ENCODE measurements at regions not wholly inside any gene's neighbourhood (a gene's known extent, or its start where the extent isn't known, plus 50 kb on each side); places are given as distances from the start of the nearest gene placed in this dataset.
"Not testable (repeated sequence)": the region's sequence is repeated elsewhere in the genome, so short reads cannot be mapped to it uniquely, and the experiment has no call there.

GRCh38 chr10:100664316-100665149 is 80.8 kb upstream of the PAX2 start:
- no peak overlapping the region for H3K27ac Mint-ChIP-seq
- peaks cover 2% of the 10 kb centered on the region for H3K36me3 Mint-ChIP-seq

DNA sequence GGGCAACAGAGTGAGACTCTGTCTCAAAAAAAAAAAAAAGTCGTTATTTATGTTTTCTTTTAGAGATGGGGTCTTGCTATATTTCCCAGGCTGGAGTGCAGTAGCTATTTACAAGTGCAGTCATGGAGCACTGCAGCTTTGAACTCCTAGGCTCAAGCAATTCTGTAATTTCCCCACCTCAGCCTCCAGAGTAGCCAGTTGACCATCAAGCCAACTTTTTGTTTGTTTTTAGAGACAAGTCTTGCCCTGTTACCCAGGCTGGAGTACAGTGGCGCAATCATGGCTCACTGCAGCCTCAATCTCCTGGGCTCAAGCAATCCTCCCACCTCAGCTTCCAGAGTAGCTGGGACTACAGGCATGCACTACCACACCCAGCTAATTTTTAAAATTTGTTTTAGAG is 78.7 kb upstream of the PAX2 start:
- not testable (repeated sequence) for H3K27ac Mint-ChIP-seq, H3K9me3 Mint-ChIP-seq, H3K36me3 Mint-ChIP-seq, H3K4me1 Mint-ChIP-seq, H3K4me3 Mint-ChIP-seq
- H3K27me3 Mint-ChIP-seq: peaks cover 55% of the 10 kb centered on the region

More at GRCh38 chr10:100664316-100665149, 80.8 kb upstream of the PAX2 start:
- H3K27me3 Mint-ChIP-seq: peaks cover 52% of the 10 kb centered on the region
- no peak overlapping the region for H3K4me3 Mint-ChIP-seq
- no peaks in the 10 kb centered on the region for H3K9me3 Mint-ChIP-seq
- peaks cover 0 to 2% (median 0%) of the 10 kb centered on the region in 3 donors for H3K4me1 Mint-ChIP-seq

- peaks cover 55% of the 10 kb centered on the region for H3K27me3 Mint-ChIP-seq
- H3K4me1 Mint-ChIP-seq: peaks cover 0 to 6% (median 2%) of the 10 kb centered on the region in 3 donors
- H3K4me3 Mint-ChIP-seq: no peak overlapping the region
- no peak overlapping the region for H3K27ac Mint-ChIP-seq
- no peaks in the 10 kb centered on the region for H3K36me3 Mint-ChIP-seq
- no peaks in the 10 kb centered on the region for H3K9me3 Mint-ChIP-seq
Observed at GRCh38 chr10:100669616-100670015, 75.8 kb upstream of the PAX2 start.

- Mint-ChIP-seq H3K4me1 (peaks cover 0 to 6% (median 2%) of the 10 kb centered on the region in 3 donors), H3K27me3 (peaks cover 53% of the 10 kb centered on the region), H3K9me3 (no peaks in the 10 kb centered on the region), H3K27ac (no peak overlapping the region), H3K4me3 (peak overlapping the region in 2 of 4 donors; percentile 1 to 66), H3K36me3 (no peaks in the 10 kb centered on the region)
Observed at GRCh38 chr10:100670368-100670767, 75.0 kb upstream of the PAX2 start.

- H3K9me3 Mint-ChIP-seq: no peaks in the 10 kb centered on the region
- peaks cover 0 to 6% (median 2%) of the 10 kb centered on the region in 3 donors for H3K4me1 Mint-ChIP-seq
- H3K36me3 Mint-ChIP-seq: no peaks in the 10 kb centered on the region
- H3K4me3 Mint-ChIP-seq: peak overlapping the region in 2 of 4 donors; percentile 1 to 74
- H3K27ac Mint-ChIP-seq: no peak overlapping the region
- peaks cover 54% of the 10 kb centered on the region for H3K27me3 Mint-ChIP-seq
Observed at GRCh38 chr10:100670828-100671479, 74.4 kb upstream of the PAX2 start.

GRCh38 chr10:100672199-100672598 is 73.2 kb upstream of the PAX2 start:
- H3K27ac Mint-ChIP-seq: peak overlapping the region in 1 of 3 donors; percentile 32
- H3K36me3 Mint-ChIP-seq: no peaks in the 10 kb centered on the region
- H3K27me3 Mint-ChIP-seq: peaks cover 53% of the 10 kb centered on the region
- no peaks in the 10 kb centered on the region for H3K9me3 Mint-ChIP-seq
- H3K4me1 Mint-ChIP-seq: peaks cover 0 to 6% (median 2%) of the 10 kb centered on the region in 3 donors
- no peak overlapping the region for H3K4me3 Mint-ChIP-seq

GRCh38 chr10:100677290-100677945 is 68.0 kb upstream of the PAX2 start:
- no peak overlapping the region for H3K4me3 Mint-ChIP-seq

DNA sequence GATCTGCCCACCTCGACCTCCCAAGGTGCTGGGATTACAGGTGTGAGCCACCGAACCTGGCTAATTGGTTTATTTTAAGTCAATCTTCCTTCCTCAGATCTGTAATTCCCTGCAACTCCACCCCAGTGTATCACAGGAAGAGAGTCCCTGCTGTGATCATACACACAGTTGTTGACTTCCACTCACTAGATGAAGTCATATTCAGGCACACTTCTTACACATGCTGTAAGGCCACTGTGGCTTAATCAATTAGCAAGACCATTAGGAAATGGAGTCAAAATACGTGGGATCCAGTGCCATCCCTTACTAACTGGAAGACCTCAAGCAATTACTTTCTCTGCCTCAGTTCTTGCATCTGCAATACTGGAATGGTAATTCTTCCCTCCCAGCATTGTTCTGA is 66.1 kb upstream of the PAX2 start:
- H3K4me3 Mint-ChIP-seq: no peak overlapping the region
- H3K4me1 Mint-ChIP-seq: peaks cover 0 to 4% (median 2%) of the 10 kb centered on the region in 3 donors
- peaks cover 0 to 3% (median 2%) of the 10 kb centered on the region in 3 donors for H3K9me3 Mint-ChIP-seq
- no peak overlapping the region for H3K27ac Mint-ChIP-seq
- H3K27me3 Mint-ChIP-seq: peaks cover 46% of the 10 kb centered on the region
- no peaks in the 10 kb centered on the region for H3K36me3 Mint-ChIP-seq

More at GRCh38 chr10:100677290-100677945, 68.0 kb upstream of the PAX2 start:
- Mint-ChIP-seq H3K9me3 (peaks cover 0 to 3% (median 2%) of the 10 kb centered on the region in 3 donors), H3K4me1 (no peaks in the 10 kb centered on the region), H3K27ac (no peak overlapping the region), H3K36me3 (no peaks in the 10 kb centered on the region), H3K27me3 (peaks cover 48% of the 10 kb centered on the region)

- peaks cover 0 to 5% (median 2%) of the 10 kb centered on the region in 3 donors for H3K4me1 Mint-ChIP-seq
- H3K36me3 Mint-ChIP-seq: peaks cover 3% of the 10 kb centered on the region
- no peak overlapping the region for H3K27ac Mint-ChIP-seq
Observed at GRCh38 chr10:100683004-100683403, 62.4 kb upstream of the PAX2 start.

GRCh38 chr10:100683545-100684300 is 61.7 kb upstream of the PAX2 start:
- H3K4me1 Mint-ChIP-seq: peaks cover 0 to 5% (median 2%) of the 10 kb centered on the region in 3 donors
- H3K9me3 Mint-ChIP-seq: peaks cover 0 to 7% (median 0%) of the 10 kb centered on the region in 3 donors
- peaks cover 3% of the 10 kb centered on the region for H3K36me3 Mint-ChIP-seq
- H3K4me3 Mint-ChIP-seq: no peak overlapping the region
- H3K27me3 Mint-ChIP-seq: peaks cover 73% of the 10 kb centered on the region
- H3K27ac Mint-ChIP-seq: no peak overlapping the region

More at GRCh38 chr10:100683004-100683403, 62.4 kb upstream of the PAX2 start:
- Mint-ChIP-seq H3K27me3 (peaks cover 70% of the 10 kb centered on the region), H3K9me3 (peaks cover 0 to 7% (median 0%) of the 10 kb centered on the region in 3 donors), H3K4me3 (no peak overlapping the region)

DNA sequence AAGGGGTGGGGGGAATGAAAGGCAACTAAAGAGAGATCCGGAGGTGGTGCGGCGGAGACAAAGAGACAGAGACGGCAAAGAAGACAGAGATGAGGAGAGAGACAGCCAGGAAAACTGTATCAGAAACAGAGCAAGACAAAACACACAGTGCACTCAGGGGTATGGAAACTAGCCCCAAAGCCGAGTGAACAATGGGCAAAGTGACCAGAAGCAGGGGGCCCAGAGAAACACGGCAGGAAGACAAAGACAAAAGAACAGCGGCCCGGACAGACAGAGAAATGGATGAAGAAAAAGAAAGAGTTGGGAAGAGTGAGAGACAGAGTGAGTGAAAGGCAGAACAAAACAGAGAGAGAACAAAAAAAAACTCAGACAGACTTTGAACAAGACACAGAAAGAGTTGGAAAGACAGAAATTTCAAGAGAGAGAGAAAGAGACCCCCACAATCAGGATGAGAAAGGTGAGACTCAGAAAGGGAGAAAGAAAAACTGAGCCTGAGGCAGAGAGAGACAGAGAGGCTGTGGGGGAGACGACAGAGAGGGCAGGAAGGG is 60.6 kb upstream of the PAX2 start:
- Mint-ChIP-seq H3K9me3 (peaks cover 0 to 5% (median 0%) of the 10 kb centered on the region in 3 donors), H3K27ac (no peak overlapping the region)

DNA sequence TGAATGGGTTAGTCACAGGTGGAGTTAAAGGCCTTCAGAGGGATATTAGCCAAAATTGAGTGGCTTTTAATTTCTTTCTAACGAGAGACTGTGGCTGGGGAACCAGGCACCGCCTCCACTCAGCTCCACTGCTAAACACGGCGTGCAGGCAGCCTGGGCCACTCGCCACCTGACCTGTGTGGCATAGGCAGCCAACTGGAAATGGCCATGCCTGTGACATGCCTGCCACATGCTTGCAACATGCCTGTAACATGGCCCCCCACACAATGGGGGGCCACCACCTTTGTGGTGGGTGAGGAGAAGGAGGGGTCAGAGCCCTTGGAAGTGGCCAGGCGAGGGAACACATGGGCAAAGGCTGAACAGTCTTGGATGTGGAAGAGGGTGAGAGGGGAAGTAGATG is 60.1 kb upstream of the PAX2 start:
- H3K36me3 Mint-ChIP-seq: peaks cover 3% of the 10 kb centered on the region
- H3K27me3 Mint-ChIP-seq: peaks cover 70% of the 10 kb centered on the region
- H3K9me3 Mint-ChIP-seq: peaks cover 0 to 5% (median 0%) of the 10 kb centered on the region in 3 donors
- H3K4me1 Mint-ChIP-seq: peaks cover 0 to 5% (median 2%) of the 10 kb centered on the region in 3 donors
- H3K4me3 Mint-ChIP-seq: no peak overlapping the region
- H3K27ac Mint-ChIP-seq: no peak overlapping the region

More for the DNA sequence above, 60.6 kb upstream of the PAX2 start:
- Mint-ChIP-seq H3K4me1 (peaks cover 0 to 5% (median 2%) of the 10 kb centered on the region in 3 donors), H3K36me3 (peaks cover 3% of the 10 kb centered on the region), H3K4me3 (no peak overlapping the region), H3K27me3 (peaks cover 74% of the 10 kb centered on the region)

GRCh38 chr10:100687143-100688003 is 58.0 kb upstream of the PAX2 start:
- no peak overlapping the region for H3K4me3 Mint-ChIP-seq
- H3K27ac Mint-ChIP-seq: no peak overlapping the region
- peaks cover 58% of the 10 kb centered on the region for H3K27me3 Mint-ChIP-seq
- peaks cover 3% of the 10 kb centered on the region for H3K36me3 Mint-ChIP-seq
- H3K4me1 Mint-ChIP-seq: peaks cover 0 to 5% (median 2%) of the 10 kb centered on the region in 3 donors
- H3K9me3 Mint-ChIP-seq: peaks cover 0 to 5% (median 0%) of the 10 kb centered on the region in 3 donors

Measured in IgD-negative memory B cell (primary cell).